ENCODE measurements at regions not wholly inside any gene's neighbourhood (a gene's known extent, or its start where the extent isn't known, plus 50 kb on each side); places are given as distances from the start of the nearest gene placed in this dataset.

- DNase-seq: no peak
These were observed 550.0 kb downstream of the SOX5 start for GRCh38 chr12:23399402-23399933.

GRCh38 chr12:23415180-23415579 is 534.3 kb downstream of the SOX5 start:
- DNase-seq: no peak

GRCh38 chr12:23421556-23421955 is 527.9 kb downstream of the SOX5 start:
- no peak for DNase-seq

- no peak for DNase-seq
These were observed 526.3 kb downstream of the SOX5 start for GRCh38 chr12:23423097-23423687.

GRCh38 chr12:23423796-23424195 is 525.7 kb downstream of the SOX5 start:
- DNase-seq: no peak

- no peak for DNase-seq
These were observed 524.8 kb downstream of the SOX5 start for GRCh38 chr12:23424685-23425084.

- DNase-seq: no peak
These were observed 523.1 kb downstream of the SOX5 start for GRCh38 chr12:23426328-23426727.

GRCh38 chr12:23428758-23429157 is 520.7 kb downstream of the SOX5 start:
- no peak for DNase-seq

GRCh38 chr12:23431006-23431405 is 518.5 kb downstream of the SOX5 start:
- DNase-seq: no peak

GRCh38 chr12:23433121-23433520 is 516.3 kb downstream of the SOX5 start:
- DNase-seq: no peak

GRCh38 chr12:23434154-23434553 is 515.3 kb downstream of the SOX5 start:
- no peak for DNase-seq

GRCh38 chr12:23446746-23447145 is 502.7 kb downstream of the SOX5 start:
- DNase-seq: no peak

GRCh38 chr12:23450810-23451209 is 498.7 kb downstream of the SOX5 start:
- DNase-seq: no peak

- no peak for DNase-seq
These were observed 494.2 kb downstream of the SOX5 start for GRCh38 chr12:23455283-23455682.

- no peak for DNase-seq
These were observed 490.8 kb downstream of the SOX5 start for GRCh38 chr12:23458640-23459039.

- no peak for DNase-seq
These were observed 486.9 kb downstream of the SOX5 start for GRCh38 chr12:23462546-23462945.

- no peak for DNase-seq
These were observed 486.3 kb downstream of the SOX5 start for GRCh38 chr12:23463172-23463571.

GRCh38 chr12:23464241-23464812 is 485.1 kb downstream of the SOX5 start:
- no peak for DNase-seq

GRCh38 chr12:23472329-23472971 is 477.0 kb downstream of the SOX5 start:
- DNase-seq: no peak

- no peak for DNase-seq
These were observed 476.4 kb downstream of the SOX5 start for GRCh38 chr12:23473071-23473470.

- DNase-seq: no peak
These were observed 475.0 kb downstream of the SOX5 start for GRCh38 chr12:23474438-23474976.

Measured in CD4-positive, alpha-beta T cell treated with Interferon alpha-2 for 1 hour (primary cell).